Sigmoid colon (tissue), 6 donors: ENCODE measurements at regions not wholly inside any gene's neighbourhood (a gene's known extent, or its start where the extent isn't known, plus 50 kb on each side); places are given as distances from the start of the nearest gene placed in this dataset.

Experiments
- DNase-seq: peaks from one replicate; pipeline ENCODE4 v3.0.0-alpha.2; 2019
- H3K27ac ChIP-seq, 4 donors: fragments of 200-600 bp; sonication (generic); one replicate each; pipeline ENCODE4 v1.5.1; 2016 to 2019; ENCODE audit warnings: mild to moderate bottlenecking in 1 of 4
- H3K27me3 ChIP-seq, 3 donors: fragments of 200-600 bp; sonication (generic); one replicate each; pipeline ENCODE4 v1.5.1; 2019; ENCODE audit warnings: mild to moderate bottlenecking in 1 of 3
- H3K36me3 ChIP-seq, 4 donors: fragments of 200-600 bp; sonication (generic); one replicate each; pipeline ENCODE4 v1.5.1; 2016 to 2019
- H3K4me1 ChIP-seq, 4 donors: fragments of 200-600 bp; sonication (generic); one replicate each; pipeline ENCODE4 v1.5.1; 2017 to 2019
- H3K4me3 ChIP-seq, 4 donors: fragments of 200-600 bp; sonication (generic); one replicate each; pipeline ENCODE4 v1.5.1; 2017 to 2019; ENCODE audit warnings: mild to moderate bottlenecking in 2 of 4, moderate library complexity in 1 of 4
- H3K9me3 ChIP-seq, 4 donors: fragments of 200-600 bp in 3 of 4; sonication (generic) in 3 of 4; one replicate each; pipeline versions ENCODE4 v1.5.1 to v1.6.1; 2013 to 2019
- CTCF ChIP-seq, 4 experiments: fragments of 450-650 bp in 3 of 4; fragments of 200-600 bp in 1 of 4; IDR thresholded peaks; one replicate each; pipeline ENCODE4 v1.5.1; 2016 to 2019; ENCODE audit warnings: antibody characterized with exemption in 4 of 4, mild to moderate bottlenecking in 3 of 4, moderate library complexity in 2 of 4
- EP300 ChIP-seq, 4 donors: sonication (generic); formaldehyde crosslinking; IDR thresholded peaks; one replicate each; pipeline ENCODE4 v1.6.1; 2017; ENCODE audit warnings: antibody characterized with exemption in 4 of 4
- POLR2A ChIP-seq, 2 donors: fragments of 450-650 bp; IDR thresholded peaks; one replicate each; pipeline ENCODE4 v1.6.1; 2016; ENCODE audit warnings: antibody characterized with exemption in 2 of 2, mild to moderate bottlenecking in 2 of 2, moderate library complexity in 2 of 2
- POLR2AphosphoS5 ChIP-seq, 4 donors: sonication (generic); formaldehyde crosslinking; IDR thresholded peaks; one replicate each; pipeline ENCODE4 v1.6.1; 2017; ENCODE audit warnings: antibody characterized with exemption in 4 of 4
- WGBS, 2 donors: extraction: QIAGEN DNeasy Blood & Tissue Kit; methylation state at CpG; one replicate each; pipeline ENCODE4 v1.1.7; 2013; 5-methylcytosine and 5-hydroxymethylcytosine counted together
- intact Hi-C: fragments of 100-400 bp; cut with DNase I; formaldehyde crosslinking; loops from one replicate; pipeline ENCODE4 v1.15.1; 2023
- donor health status: healthy with polysubstance abuse.
- donor health status: healthy.

GRCh38 chr3:80238152-80238551, 470.4 kb upstream of the ROBO1 start:
- no peak for DNase-seq

GRCh38 chr3:80234706-80235105, 466.9 kb upstream of the ROBO1 start:
- intact Hi-C loops = no loop called here
- Histone ChIP-seq H3K36me3 (no peaks in the 10 kb centered on the region), H3K27me3 (no peaks in the 10 kb centered on the region), H3K4me3 (no peak overlapping the region), H3K9me3 (no peaks in the 10 kb centered on the region), H3K27ac (no peak overlapping the region), H3K4me1 (no peaks in the 10 kb centered on the region)
- TF ChIP-seq CTCF (IDR thresholded peaks at IDR 0.05) (no peak), POLR2A (IDR thresholded peaks at IDR 0.05) (no peak), POLR2AphosphoS5 (IDR thresholded peaks at IDR 0.05) (no peak)
- no peak for DNase-seq
- WGBS, 2 donors = 36 to 70% methylated on average over 3 of the region's 3 CpGs

More at GRCh38 chr3:80238152-80238551, 470.4 kb upstream of the ROBO1 start:
- Histone ChIP-seq H3K4me3 (no peak overlapping the region), H3K4me1 (no peaks in the 10 kb centered on the region), H3K27me3 (no peaks in the 10 kb centered on the region), H3K9me3 (no peaks in the 10 kb centered on the region), H3K36me3 (no peaks in the 10 kb centered on the region), H3K27ac (no peak overlapping the region)
- no peak for TF ChIP-seq POLR2AphosphoS5 (IDR thresholded peaks at IDR 0.05)
- TF ChIP-seq POLR2A (IDR thresholded peaks at IDR 0.05) = no peak
- intact Hi-C loops = no loop called here

GRCh38 chr3:80233576-80233975, 465.8 kb upstream of the ROBO1 start:
- Histone ChIP-seq H3K27me3 (no peaks in the 10 kb centered on the region), H3K9me3 (no peaks in the 10 kb centered on the region), H3K4me1 (no peaks in the 10 kb centered on the region), H3K36me3 (no peaks in the 10 kb centered on the region), H3K27ac (no peak overlapping the region), H3K4me3 (no peak overlapping the region)
- TF ChIP-seq CTCF (IDR thresholded peaks at IDR 0.05) (no peak), POLR2AphosphoS5 (IDR thresholded peaks at IDR 0.05) (no peak), POLR2A (IDR thresholded peaks at IDR 0.05) (no peak), EP300 (IDR thresholded peaks at IDR 0.05) (no peak)
- intact Hi-C loops = no loop called here
- WGBS, 2 donors = 74 to 84% methylated on average over 2 of the region's 2 CpGs
- DNase-seq = no peak

- intact Hi-C loops = no loop called here
- DNase-seq = no peak
- 67 to 77% methylated on average over 5 of the region's 5 CpGs for WGBS, 2 donors
These were observed 465.0 kb upstream of the ROBO1 start for GRCh38 chr3:80232760-80233159.

DNA sequence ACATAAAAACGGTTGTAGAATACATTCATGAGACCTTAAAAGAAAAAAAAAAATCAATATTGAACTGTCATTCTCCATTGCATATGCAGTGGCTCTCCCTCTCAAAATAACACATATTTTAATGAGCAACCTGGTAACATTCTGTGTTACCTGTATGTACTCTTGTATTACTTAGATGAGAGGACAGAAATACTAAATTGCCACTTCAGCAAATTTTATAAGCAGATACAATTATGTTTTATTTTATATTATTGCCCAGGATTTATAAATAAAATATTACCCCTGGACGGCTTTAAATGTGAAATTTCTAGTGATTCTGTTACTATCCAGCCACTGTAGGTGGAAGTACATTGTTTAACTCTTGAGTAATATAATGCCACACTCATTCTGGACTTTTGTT, 463.2 kb upstream of the ROBO1 start:
- Histone ChIP-seq H3K4me1 (no peaks in the 10 kb centered on the region), H3K27ac (no peak overlapping the region), H3K9me3 (no peaks in the 10 kb centered on the region), H3K36me3 (no peaks in the 10 kb centered on the region), H3K27me3 (no peaks in the 10 kb centered on the region), H3K4me3 (no peak overlapping the region)
- TF ChIP-seq POLR2A (IDR thresholded peaks at IDR 0.05) (no peak), EP300 (IDR thresholded peaks at IDR 0.05) (no peak), POLR2AphosphoS5 (IDR thresholded peaks at IDR 0.05) (no peak), CTCF (IDR thresholded peaks at IDR 0.05) (no peak)
- no peak for DNase-seq
- intact Hi-C loops = no loop called here
- WGBS, 2 donors = 71 to 81% methylated on average over 2 of the region's 2 CpGs

More at GRCh38 chr3:80232760-80233159, 465.0 kb upstream of the ROBO1 start:
- Histone ChIP-seq H3K4me1 (no peaks in the 10 kb centered on the region), H3K36me3 (no peaks in the 10 kb centered on the region), H3K4me3 (no peak overlapping the region), H3K27me3 (no peaks in the 10 kb centered on the region), H3K9me3 (no peaks in the 10 kb centered on the region), H3K27ac (no peak overlapping the region)
- TF ChIP-seq CTCF (IDR thresholded peaks at IDR 0.05) = no peak
- no peak for TF ChIP-seq EP300 (IDR thresholded peaks at IDR 0.05)
- no peak for TF ChIP-seq POLR2AphosphoS5 (IDR thresholded peaks at IDR 0.05)
- no peak for TF ChIP-seq POLR2A (IDR thresholded peaks at IDR 0.05)
